G401 (cell line): ENCODE measurements at regions not wholly inside any gene's neighbourhood (a gene's known extent, or its start where the extent isn't known, plus 50 kb on each side); places are given as distances from the start of the nearest gene placed in this dataset.
"Not testable (repeated sequence)": the region's sequence is repeated elsewhere in the genome, so short reads cannot be mapped to it uniquely, and the experiment has no call there.

Experiments used
- DNase-seq: peaks from one replicate; pipeline ENCODE4 v3.0.0-alpha.2; 2015; ENCODE audit warnings: low spot score
- in situ Hi-C: cut with HindIII; loops from 2 replicates; pipeline ENCODE4 v1.10.0; 2016; ENCODE audit warnings: low sequenced_read_pairs, mixed read lengths

GRCh38 chr6:100322886-100323285 lies 141.8 kb downstream of the SIM1 start:
- in situ Hi-C loops: no loop called here
- no peak for DNase-seq

- no peak for DNase-seq
- in situ Hi-C loops: no loop called here
Observed at GRCh38 chr6:100320686-100321085, 144.0 kb downstream of the SIM1 start.

DNA sequence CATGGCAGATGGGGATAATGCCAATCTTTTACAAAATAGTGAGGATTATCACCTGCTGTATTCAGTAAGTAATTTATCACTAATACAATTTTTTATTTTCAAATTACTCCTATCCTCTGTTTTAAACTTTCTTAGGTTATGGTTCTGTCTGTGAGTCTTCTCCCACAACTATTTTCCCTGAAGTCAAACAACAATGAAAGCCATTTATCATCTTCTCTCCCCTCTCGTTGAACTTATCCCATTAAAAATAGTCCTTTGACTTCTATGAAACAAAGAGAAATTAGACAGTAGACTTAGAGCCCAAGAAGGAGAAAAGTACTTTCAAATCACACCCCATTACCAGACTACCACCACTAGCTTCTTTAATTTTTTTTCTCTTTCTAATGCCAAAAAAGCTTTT lies 147.7 kb downstream of the SIM1 start:
- in situ Hi-C loops: no loop called here
- no peak for DNase-seq

GRCh38 chr6:100314186-100314585 lies 150.5 kb downstream of the SIM1 start:
- in situ Hi-C loops: no loop called here
- no peak for DNase-seq

DNA sequence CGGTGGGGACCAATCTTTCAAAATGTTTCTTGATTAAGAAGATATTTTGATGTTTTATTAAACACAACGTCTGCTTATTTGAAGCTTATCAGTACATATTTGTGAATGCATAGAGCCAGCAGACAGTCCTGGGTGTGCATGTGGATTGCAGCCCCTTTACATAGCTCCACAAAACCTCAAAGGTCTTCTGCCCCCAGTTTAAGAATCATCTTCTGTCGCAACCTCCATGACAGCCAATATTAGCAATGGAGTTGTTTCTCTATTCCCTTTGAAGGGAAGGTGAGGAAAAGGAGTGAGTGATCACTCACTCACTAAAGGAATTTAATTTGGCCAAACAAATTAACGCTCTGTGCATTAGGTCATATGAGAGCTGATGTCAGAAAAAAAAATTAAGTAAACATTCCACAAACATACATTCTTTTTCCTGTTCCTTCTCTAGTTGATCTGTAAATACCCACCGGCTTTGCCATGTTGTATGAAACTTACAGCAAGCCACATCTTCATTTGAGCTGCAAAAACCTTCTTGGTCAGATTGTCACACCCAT lies 152.9 kb downstream of the SIM1 start:
- in situ Hi-C loops: no loop called here
- DNase-seq: no peak

GRCh38 chr6:100309174-100309573 lies 155.5 kb downstream of the SIM1 start:
- DNase-seq: no peak
- in situ Hi-C loops: no loop called here

DNA sequence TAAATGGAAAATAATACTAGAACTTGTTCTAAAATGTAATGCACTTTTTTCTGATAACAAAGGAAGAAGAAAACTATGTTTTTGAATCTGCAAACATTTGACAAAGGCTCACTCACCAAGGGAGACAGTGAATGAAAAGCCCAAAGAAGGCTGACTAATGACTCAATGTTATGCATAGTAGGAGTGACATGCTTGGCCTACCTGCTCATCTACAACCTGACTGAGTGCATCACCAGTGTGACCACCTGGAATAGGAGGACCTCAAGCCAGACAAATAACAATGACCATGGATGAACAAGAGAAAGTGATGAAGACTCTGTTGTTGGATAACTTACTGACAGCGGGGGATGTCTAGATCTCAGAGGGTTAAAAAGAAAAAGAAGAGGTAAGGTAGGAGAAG lies 157.2 kb downstream of the SIM1 start:
- in situ Hi-C loops: no loop called here
- no peak for DNase-seq

GRCh38 chr6:100305209-100305869 lies 159.4 kb downstream of the SIM1 start:
- no peak for DNase-seq
- in situ Hi-C loops: no loop called here

GRCh38 chr6:100304575-100304974 lies 160.1 kb downstream of the SIM1 start:
- in situ Hi-C loops: no loop called here
- DNase-seq: no peak

DNA sequence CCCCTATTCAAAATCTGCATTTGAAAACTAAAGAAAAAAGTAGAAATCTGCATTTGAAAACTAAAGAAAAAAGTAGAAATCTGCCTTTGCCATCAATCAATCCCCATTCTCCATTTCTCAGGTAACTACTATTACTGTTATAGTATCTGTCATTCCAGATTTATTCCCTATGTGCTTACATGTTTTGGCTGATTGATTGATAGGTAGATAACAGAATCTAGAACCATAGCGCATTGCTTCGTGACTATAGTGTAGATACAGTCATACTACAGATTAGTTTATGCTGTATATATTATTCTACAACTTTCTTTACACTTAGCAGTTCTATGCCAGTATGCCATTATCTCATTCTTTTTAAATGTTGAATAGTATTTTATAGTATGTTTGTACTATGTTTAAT lies 163.0 kb downstream of the SIM1 start:
- in situ Hi-C loops: no loop called here
- DNase-seq: no peak

DNA sequence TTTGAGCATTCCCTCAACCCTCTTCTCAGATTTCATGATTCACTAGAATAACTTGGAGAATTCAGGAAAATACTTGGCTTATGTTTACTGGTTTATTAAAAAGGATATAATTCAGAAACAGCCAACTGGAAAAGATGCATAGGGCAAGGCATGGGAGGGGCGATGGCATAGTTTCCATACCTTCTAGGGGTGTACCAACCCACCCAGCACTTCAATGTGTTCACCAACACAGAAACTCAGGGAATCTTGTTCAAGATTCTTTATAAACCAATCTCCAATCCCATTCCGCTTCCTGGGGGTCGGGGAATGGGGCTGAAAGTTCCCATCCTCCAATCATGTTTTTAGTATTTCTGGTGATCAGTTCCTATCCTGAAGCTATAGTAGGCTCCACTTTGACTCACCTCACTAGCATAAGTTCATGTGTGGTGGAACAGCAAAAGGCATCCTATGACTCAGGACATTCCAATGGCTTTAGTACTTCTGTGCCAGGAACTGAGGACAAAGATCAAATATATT lies 164.4 kb downstream of the SIM1 start:
- DNase-seq: no peak
- in situ Hi-C loops: no loop called here

DNA sequence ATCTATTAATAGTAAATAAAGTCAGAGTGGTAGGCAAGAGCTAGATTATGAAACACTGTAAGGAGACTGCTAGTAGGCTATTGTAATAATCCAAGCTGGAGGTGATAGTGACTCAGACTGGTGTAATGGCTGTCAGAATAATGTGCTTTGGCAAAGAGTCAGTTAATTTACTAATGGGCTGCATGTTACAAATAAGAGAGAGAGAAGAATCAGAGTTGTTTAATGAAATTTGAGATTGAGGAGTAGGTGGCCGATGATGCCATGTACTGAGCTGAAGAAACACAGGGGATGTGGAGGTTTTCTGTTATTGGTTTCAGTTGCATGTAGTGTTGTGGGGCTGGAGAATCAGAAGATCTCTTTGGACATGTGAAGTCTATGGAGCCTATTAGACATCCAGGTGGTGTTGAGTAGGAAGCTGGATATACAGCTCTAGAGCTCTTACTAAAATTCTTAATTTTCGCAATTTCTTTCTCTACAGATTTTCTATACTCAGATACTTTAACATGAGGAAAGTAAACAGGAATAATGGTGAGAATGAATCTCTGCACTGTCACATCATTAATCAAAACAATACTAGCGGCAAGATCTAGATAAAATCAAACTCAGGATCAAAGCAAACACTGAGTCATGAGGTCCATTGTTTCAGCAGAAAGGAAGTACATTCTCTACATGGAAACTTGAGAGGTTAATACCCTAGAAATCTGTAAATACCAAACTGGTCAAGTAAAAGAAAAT lies 167.7 kb downstream of the SIM1 start:
- in situ Hi-C loops: no loop called here
- DNase-seq: no peak

- DNase-seq, in situ Hi-C loops: not testable (repeated sequence)
Observed at GRCh38 chr6:100295172-100295571, 169.5 kb downstream of the SIM1 start.

DNA sequence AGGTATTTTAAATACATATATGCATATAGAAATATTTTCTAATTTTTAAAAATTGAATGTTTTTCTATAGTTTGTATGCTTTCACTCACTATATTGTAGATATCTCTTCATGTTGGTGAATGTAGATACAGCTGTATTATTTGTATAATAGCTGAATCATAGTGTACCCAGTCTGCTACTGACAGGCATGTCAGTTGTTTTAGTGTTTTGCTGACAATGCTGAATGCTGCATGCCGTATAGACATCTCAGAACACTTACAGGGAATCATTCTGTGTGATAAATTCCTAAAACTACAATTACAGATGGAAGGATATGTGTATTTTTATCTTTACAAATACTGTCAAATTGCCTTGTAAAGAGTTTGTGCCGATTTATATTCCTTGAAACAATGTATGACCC lies 175.4 kb downstream of the SIM1 start:
- DNase-seq: no peak
- in situ Hi-C loops: no loop called here

DNA sequence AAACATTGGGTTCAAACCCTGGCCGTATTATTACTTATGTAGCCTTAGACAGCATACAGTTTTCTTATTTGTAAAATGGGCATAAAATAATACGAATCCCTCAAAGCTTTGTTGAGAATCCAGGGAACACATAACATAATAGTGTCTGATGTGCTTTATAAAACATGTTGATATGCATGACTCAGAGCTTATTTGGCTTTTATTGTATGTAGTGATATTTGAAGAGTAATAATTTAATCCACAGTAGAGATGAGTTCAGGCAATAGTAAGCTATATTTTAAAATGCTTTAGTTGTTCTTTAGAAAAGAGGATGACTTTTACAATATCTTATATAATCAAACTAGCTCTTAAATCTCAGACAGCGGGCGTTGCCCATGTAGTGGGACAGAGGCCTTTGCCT lies 176.4 kb downstream of the SIM1 start:
- in situ Hi-C loops: no loop called here
- no peak for DNase-seq

DNA sequence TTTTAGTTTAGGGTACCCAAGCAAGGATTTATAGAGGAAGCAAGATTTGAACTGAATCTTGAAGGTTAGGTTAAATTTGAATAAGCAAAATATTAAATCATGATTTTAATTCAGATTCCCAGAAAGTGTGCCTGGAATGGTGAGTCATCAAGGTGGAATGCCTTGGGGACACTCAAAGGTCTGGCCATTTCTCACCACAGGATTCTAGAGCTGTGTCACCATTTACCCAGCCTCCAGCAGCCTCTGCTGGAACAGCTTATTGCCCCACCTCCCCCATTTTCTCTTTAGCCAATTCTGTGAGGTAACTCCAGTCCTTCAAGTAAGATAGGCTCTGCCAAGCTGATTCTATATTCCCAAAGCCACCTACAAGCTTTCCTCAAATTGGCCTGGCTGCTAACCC lies 181.4 kb downstream of the SIM1 start:
- in situ Hi-C loops: no loop called here
- DNase-seq: no peak

GRCh38 chr6:100281471-100281901 lies 183.2 kb downstream of the SIM1 start:
- DNase-seq: no peak

DNA sequence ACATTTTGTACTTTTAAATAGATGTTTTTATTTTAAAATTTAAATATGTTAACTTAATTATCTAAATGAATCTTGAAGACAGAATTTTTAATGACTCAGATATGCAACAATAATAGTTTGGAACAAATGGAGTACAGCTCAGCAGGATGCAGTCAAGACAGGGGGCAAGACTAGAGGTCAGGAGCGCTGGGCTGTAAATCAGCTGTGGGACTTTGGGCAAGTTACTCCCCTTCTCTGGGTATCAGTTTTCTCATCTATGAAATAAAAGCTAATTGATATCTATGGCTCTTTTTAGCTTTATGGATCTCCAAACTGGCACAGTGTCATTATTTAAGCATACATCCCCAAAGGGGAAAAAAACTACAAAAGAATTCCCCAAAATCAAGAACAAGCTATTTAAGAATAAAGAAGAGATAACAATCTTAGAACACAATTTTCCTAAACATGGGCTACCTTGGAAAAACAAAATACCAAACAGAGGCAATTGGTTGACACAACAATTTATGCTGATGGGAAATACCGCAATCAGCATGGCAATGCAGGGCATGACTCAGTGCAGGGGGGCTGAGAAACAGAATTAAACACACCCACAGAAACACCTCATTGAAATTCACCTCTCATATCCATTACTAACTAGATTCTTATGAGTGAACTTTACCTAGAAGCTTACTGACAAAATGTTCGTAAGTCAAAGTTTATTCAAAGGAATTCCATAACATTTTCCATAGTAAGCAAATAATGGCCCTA lies 188.2 kb downstream of the SIM1 start:
- DNase-seq: no peak
- in situ Hi-C loops: no loop called here

More at GRCh38 chr6:100281471-100281901, 183.2 kb downstream of the SIM1 start:
- in situ Hi-C loops: no loop called here

DNA sequence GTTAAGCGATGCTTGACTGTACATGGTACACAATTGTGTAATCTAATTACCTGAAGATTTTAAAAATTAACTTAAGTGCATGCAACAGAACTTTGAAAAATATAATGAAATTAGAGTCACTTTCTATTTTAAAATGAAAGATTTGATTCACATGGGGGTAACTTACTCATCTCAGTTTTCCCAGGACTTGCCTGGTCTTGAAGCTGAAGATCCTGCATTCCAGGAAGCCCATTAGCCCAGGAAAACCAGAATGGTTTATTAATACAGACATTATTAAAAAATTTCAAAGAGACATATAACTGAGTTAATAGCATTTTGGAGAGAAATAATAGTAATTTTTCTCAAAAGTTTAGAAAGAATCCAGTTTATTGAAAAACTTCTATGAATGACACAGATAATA lies 190.6 kb downstream of the SIM1 start:
- in situ Hi-C loops: no loop called here
- DNase-seq: no peak

- in situ Hi-C loops: no loop called here
- DNase-seq: no peak
Observed at GRCh38 chr6:100271625-100272024, 193.1 kb downstream of the SIM1 start.
